Spleen (tissue), 11 donors: ENCODE measurements at regions not wholly inside any gene's neighbourhood (a gene's known extent, or its start where the extent isn't known, plus 50 kb on each side); places are given as distances from the start of the nearest gene placed in this dataset.
"Not testable (repeated sequence)": the region's sequence is repeated elsewhere in the genome, so short reads cannot be mapped to it uniquely, and the experiment has no call there.

Experiments
- DNase-seq: peaks from one replicate; pipeline ENCODE4 v3.0.0-alpha.2; 2020
- H3K27ac ChIP-seq, 8 donors: fragments of 200-600 bp; sonication (generic) in 7 of 8; 1 replicate in 4 of 8; 2 replicates in 4 of 8; pipeline versions ENCODE4 v1.5.0 to v1.8.0; 2016 to 2021; ENCODE audit warnings: inconsistent platforms in 4 of 8, mild to moderate bottlenecking in 4 of 8, moderate library complexity in 1 of 8
- H3K27me3 ChIP-seq, 7 donors: fragments of 200-600 bp; sonication (generic) in 6 of 7; replicated peaks in 1 of 7; 1 replicate in 4 of 7; 2 replicates in 3 of 7; pipeline versions ENCODE4 v1.5.0 to v1.8.0; 2016 to 2021; ENCODE audit warnings: inconsistent platforms in 3 of 7, mild to moderate bottlenecking in 1 of 7
- H3K36me3 ChIP-seq, 6 donors: fragments of 200-600 bp; sonication (generic) in 5 of 6; 1 replicate in 4 of 6; 2 replicates in 2 of 6; pipeline versions ENCODE4 v1.5.0 to v1.8.0; 2016 to 2021; ENCODE audit warnings: inconsistent platforms in 2 of 6
- H3K4me1 ChIP-seq, 6 donors: fragments of 200-600 bp; sonication (generic) in 5 of 6; 1 replicate in 3 of 6; 2 replicates in 3 of 6; pipeline versions ENCODE4 v1.5.0 to v1.8.0; 2016 to 2021; ENCODE audit warnings: inconsistent platforms in 3 of 6
- H3K4me3 ChIP-seq, 8 donors: fragments of 200-600 bp; sonication (generic) in 7 of 8; 1 replicate in 4 of 8; 2 replicates in 4 of 8; pipeline versions ENCODE4 v1.5.0 to v1.8.0; 2016 to 2021; ENCODE audit warnings: inconsistent platforms in 4 of 8, mild to moderate bottlenecking in 4 of 8, moderate library complexity in 2 of 8
- H3K9me3 ChIP-seq, 8 donors: fragments of 200-600 bp; sonication (generic) in 7 of 8; 1 replicate in 4 of 8; 2 replicates in 4 of 8; pipeline versions ENCODE4 v1.5.0 to v1.8.0; 2016 to 2021; ENCODE audit warnings: inconsistent platforms in 4 of 8
- CTCF ChIP-seq, 11 experiments: fragments of 200-600 bp in 7 of 11; fragments of 450-650 bp in 4 of 11; sonication (generic) in 4 of 11; IDR thresholded peaks in 8 of 11; conservative IDR thresholded peaks in 3 of 11; 1 replicate in 7 of 11; 2 replicates in 4 of 11; pipeline versions ENCODE4 v1.4.0 to v1.8.0; 2016 to 2021; ENCODE audit warnings: antibody characterized with exemption in 11 of 11, inconsistent platforms in 4 of 11, mild to moderate bottlenecking in 1 of 11
- POLR2A ChIP-seq, 3 donors: fragments of 450-650 bp; IDR thresholded peaks; one replicate each; pipeline ENCODE4 v1.5.1; 2017; ENCODE audit warnings: antibody characterized with exemption in 3 of 3, mild to moderate bottlenecking in 1 of 3
- POLR2AphosphoS5 ChIP-seq, 3 donors: sonication (generic); formaldehyde crosslinking; IDR thresholded peaks; one replicate each; pipeline ENCODE4 v1.5.1; 2017; ENCODE audit warnings: antibody characterized with exemption in 3 of 3
- WGBS, 5 donors: extraction: QIAGEN DNeasy Blood & Tissue Kit in 3 of 5; methylation state at CpG; one replicate each; pipeline versions ENCODE4 v1.1.5 to v1.1.7; 2013 to 2018; 5-methylcytosine and 5-hydroxymethylcytosine counted together
- intact Hi-C: fragments of 100-400 bp; cut with DNase I; formaldehyde crosslinking; loops from one replicate; pipeline ENCODE4 v1.15.0; 2023; ENCODE audit warnings: low total_unique reads
- donor health status: healthy with polysubstance abuse.
- donor health status: DM: no; HTN: no; CAD: no; lungs with moderate emphysema.
- donor health status: DM: no; HTN: no; CAD: no.
- donor health status: Bipolar disorder and iron deficiency.
- donor health status: healthy.
- donor health status: DM: no; HTN: no; CAD: no.
- donor health status: DM: yes; HTN: yes; CAD: no.

- intact Hi-C loops = no loop called here
- Histone ChIP-seq H3K9me3 (peaks cover 0 to 10% (median 1%) of the 10 kb centered on the region in 8 donors), H3K27me3 (no peaks in the 10 kb centered on the region), H3K36me3 (no peaks in the 10 kb centered on the region), H3K4me3 (no peak overlapping the region), H3K4me1 (no peaks in the 10 kb centered on the region), H3K27ac (no peak overlapping the region)
- 26 to 52% (median 40%) methylated on average over 2 of the region's 2 CpGs for WGBS, 5 donors
- TF ChIP-seq POLR2A (IDR thresholded peaks at IDR 0.05) (no peak), POLR2AphosphoS5 (IDR thresholded peaks at IDR 0.05) (no peak), CTCF (IDR thresholded peaks at IDR 0.05 in 8 of 11, conservative IDR thresholded peaks at IDR 0.05 in 3 of 11) (no peak)
- no peak for DNase-seq
Measured at GRCh38 chr14:48703728-48704467, 882.3 kb downstream of the RPS29 start.

- H3K9me3 ChIP-seq = peaks cover 0 to 16% (median 2%) of the 10 kb centered on the region in 8 donors
- DNase-seq, intact Hi-C loops, H3K4me3 ChIP-seq, H3K27ac ChIP-seq, H3K27me3 ChIP-seq, H3K36me3 ChIP-seq, H3K4me1 ChIP-seq: not testable (repeated sequence)
- 73 to 100% (median 93%) methylated on average over 6 of the region's 6 CpGs for WGBS, 5 donors
Measured at GRCh38 chr14:48697362-48697761, 888.8 kb downstream of the RPS29 start.

- WGBS, 5 donors = 49 to 70% (median 57%) methylated on average over 1 of the region's 1 CpG
- Histone ChIP-seq H3K27ac (no peak overlapping the region), H3K9me3 (peaks cover 0 to 14% (median 0%) of the 10 kb centered on the region in 8 donors), H3K36me3 (no peaks in the 10 kb centered on the region), H3K4me3 (no peak overlapping the region), H3K27me3 (no peaks in the 10 kb centered on the region), H3K4me1 (no peaks in the 10 kb centered on the region)
- no peak for DNase-seq
- TF ChIP-seq POLR2A (IDR thresholded peaks at IDR 0.05) = no peak
- TF ChIP-seq CTCF (IDR thresholded peaks at IDR 0.05 in 8 of 11, conservative IDR thresholded peaks at IDR 0.05 in 3 of 11) = no peak
- TF ChIP-seq POLR2AphosphoS5 (IDR thresholded peaks at IDR 0.05) = no peak
- intact Hi-C loops = no loop called here
Measured at GRCh38 chr14:48693793-48694192, 892.4 kb downstream of the RPS29 start.

- no peak for TF ChIP-seq POLR2A (IDR thresholded peaks at IDR 0.05)
- Histone ChIP-seq H3K27me3 (no peaks in the 10 kb centered on the region), H3K36me3 (no peaks in the 10 kb centered on the region), H3K27ac (no peak overlapping the region), H3K4me3 (no peak overlapping the region), H3K9me3 (no peaks in the 10 kb centered on the region), H3K4me1 (no peaks in the 10 kb centered on the region)
- no peak for DNase-seq
- 74 to 93% (median 89%) methylated on average over 1 of the region's 1 CpG for WGBS, 5 donors
- intact Hi-C loops = no loop called here
Measured at GRCh38 chr14:48690349-48690748, 895.8 kb downstream of the RPS29 start.

GRCh38 chr14:48686650-48687049 is 899.5 kb downstream of the RPS29 start:
- intact Hi-C loops = no loop called here
- H3K9me3 ChIP-seq = no peaks in the 10 kb centered on the region
- DNase-seq = no peak
- no peak overlapping the region for H3K27ac ChIP-seq
- no peak for TF ChIP-seq CTCF (IDR thresholded peaks at IDR 0.05 in 8 of 11, conservative IDR thresholded peaks at IDR 0.05 in 3 of 11)
- TF ChIP-seq POLR2A (IDR thresholded peaks at IDR 0.05) = no peak
- no peak for TF ChIP-seq POLR2AphosphoS5 (IDR thresholded peaks at IDR 0.05)
- H3K4me1 ChIP-seq = no peaks in the 10 kb centered on the region
- 89 to 95% (median 93%) methylated on average over 3 of the region's 3 CpGs for WGBS, 5 donors
- H3K4me3 ChIP-seq = no peak overlapping the region
- H3K36me3 ChIP-seq = no peaks in the 10 kb centered on the region
- H3K27me3 ChIP-seq = no peaks in the 10 kb centered on the region
